Fibroblast of the conjunctiva (primary cell): ENCODE measurements at regions not wholly inside any gene's neighbourhood (a gene's known extent, or its start where the extent isn't known, plus 50 kb on each side); places are given as distances from the start of the nearest gene placed in this dataset.
"Not testable (repeated sequence)": the region's sequence is repeated elsewhere in the genome, so short reads cannot be mapped to it uniquely, and the experiment has no call there.

ENCODE experiments used
- DNase-seq: peaks from one replicate; pipeline ENCODE4 v3.0.0-alpha.2; 2010; ENCODE audit warnings: low read depth

GRCh38 chr4:54403700-54404453, 174.8 kb downstream of the PDGFRA start:
- DNase-seq: no peak

GRCh38 chr4:54409270-54409817, 180.3 kb downstream of the PDGFRA start:
- DNase-seq: not testable (repeated sequence)

- no peak for DNase-seq
These were observed 185.5 kb downstream of the PDGFRA start for GRCh38 chr4:54414545-54414944.

GRCh38 chr4:54417476-54417875, 188.4 kb downstream of the PDGFRA start:
- DNase-seq: no peak

- DNase-seq: no peak
These were observed 189.4 kb downstream of the PDGFRA start for GRCh38 chr4:54418468-54418867.

GRCh38 chr4:54423066-54423465, 194.0 kb downstream of the PDGFRA start:
- no peak for DNase-seq

- no peak for DNase-seq
These were observed 198.7 kb downstream of the PDGFRA start for GRCh38 chr4:54427826-54428225.

- DNase-seq: no peak
These were observed 199.8 kb downstream of the PDGFRA start for GRCh38 chr4:54428940-54429339.

GRCh38 chr4:54433686-54434085, 204.6 kb downstream of the PDGFRA start:
- DNase-seq: peak; percentile 5

GRCh38 chr4:54439831-54440243, 210.7 kb downstream of the PDGFRA start:
- DNase-seq: peak; percentile 26

- DNase-seq: peak; percentile 16
These were observed 211.5 kb downstream of the PDGFRA start for GRCh38 chr4:54440394-54441136.

GRCh38 chr4:54445866-54446265, 211.9 kb upstream of the KIT start:
- DNase-seq: no peak

- no peak for DNase-seq
These were observed 211.2 kb upstream of the KIT start for GRCh38 chr4:54446581-54446980.

- DNase-seq: no peak
These were observed 210.5 kb upstream of the KIT start for GRCh38 chr4:54447304-54447703.

- DNase-seq: no peak
These were observed 207.8 kb upstream of the KIT start for GRCh38 chr4:54449999-54450398.

- not testable (repeated sequence) for DNase-seq
These were observed 190.8 kb upstream of the KIT start for GRCh38 chr4:54466960-54467359.

- DNase-seq: no peak
These were observed 184.6 kb upstream of the KIT start for GRCh38 chr4:54473077-54473545.

GRCh38 chr4:54473798-54474197, 184.0 kb upstream of the KIT start:
- DNase-seq: no peak

- no peak for DNase-seq
These were observed 182.2 kb upstream of the KIT start for GRCh38 chr4:54475546-54475945.

- no peak for DNase-seq
These were observed 175.1 kb upstream of the KIT start for GRCh38 chr4:54482529-54483200.

GRCh38 chr4:54484383-54484782, 173.4 kb upstream of the KIT start:
- no peak for DNase-seq

- DNase-seq: no peak
These were observed 170.3 kb upstream of the KIT start for GRCh38 chr4:54487491-54487890.

GRCh38 chr4:54493862-54494261, 163.9 kb upstream of the KIT start:
- no peak for DNase-seq
